ENCODE measurements at regions not wholly inside any gene's neighbourhood (a gene's known extent, or its start where the extent isn't known, plus 50 kb on each side); places are given as distances from the start of the nearest gene placed in this dataset.
"Not testable (repeated sequence)": the region's sequence is repeated elsewhere in the genome, so short reads cannot be mapped to it uniquely, and the experiment has no call there.

DNA sequence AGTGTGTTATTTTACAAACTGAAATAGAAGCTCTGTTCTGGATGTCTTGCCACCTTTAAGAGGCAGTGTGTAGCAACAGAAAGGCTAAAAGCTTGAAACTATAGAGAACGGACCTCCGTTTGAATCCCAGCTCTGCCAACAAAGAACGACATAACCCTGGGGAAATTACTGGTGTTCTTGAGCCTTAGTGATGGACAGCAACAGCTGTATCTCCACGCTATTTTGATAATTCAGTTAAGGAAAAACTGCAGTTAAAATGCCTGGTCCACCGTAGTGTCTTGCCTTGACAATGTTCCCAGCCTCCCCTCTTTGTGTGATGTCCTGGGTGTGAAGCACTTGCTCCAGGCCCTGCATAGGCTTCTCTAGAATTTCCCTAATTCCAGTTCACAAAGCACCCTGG lies 256.8 kb upstream of the HS3ST1 start:
- no peak for DNase-seq (ENCODE audit: low read depth in 2 of 2, low spot score in 1 of 2)

DNA sequence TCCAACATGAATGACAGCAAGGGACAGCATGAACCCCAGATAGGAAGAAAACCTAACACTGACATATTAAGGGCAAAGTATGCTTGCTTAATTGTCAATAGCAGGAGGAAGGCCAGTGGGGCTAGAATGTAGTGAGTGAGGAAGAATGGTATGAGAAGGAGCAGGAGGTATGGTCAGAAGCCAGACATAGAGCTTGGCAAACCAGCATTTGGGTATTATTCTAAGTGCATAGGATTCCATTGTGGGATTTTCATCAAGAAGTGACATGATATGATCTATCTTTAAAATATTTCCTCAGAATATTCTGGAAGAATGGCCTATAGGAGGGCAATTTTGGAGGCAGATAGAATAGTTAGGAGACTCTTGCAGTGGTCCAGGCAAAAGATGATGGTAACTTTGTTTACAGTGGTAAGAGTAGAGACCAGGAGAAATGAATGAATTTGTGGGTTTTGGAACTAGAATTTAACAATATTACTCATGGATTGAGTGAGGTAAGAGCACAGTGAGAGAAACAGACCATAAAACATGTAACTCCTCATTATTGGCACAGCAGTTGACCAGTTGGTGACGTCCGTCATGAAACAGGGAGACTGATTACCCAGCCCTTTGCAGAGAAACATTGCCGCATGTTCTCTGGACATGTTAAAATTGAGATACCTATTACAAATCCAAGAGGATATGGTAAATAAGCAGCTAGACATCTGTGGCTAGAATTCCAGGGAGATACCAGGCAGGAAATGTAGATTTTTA lies 246.5 kb upstream of the HS3ST1 start:
- no peak for DNase-seq (ENCODE audit: low read depth in 2 of 2, low spot score in 1 of 2)

DNA sequence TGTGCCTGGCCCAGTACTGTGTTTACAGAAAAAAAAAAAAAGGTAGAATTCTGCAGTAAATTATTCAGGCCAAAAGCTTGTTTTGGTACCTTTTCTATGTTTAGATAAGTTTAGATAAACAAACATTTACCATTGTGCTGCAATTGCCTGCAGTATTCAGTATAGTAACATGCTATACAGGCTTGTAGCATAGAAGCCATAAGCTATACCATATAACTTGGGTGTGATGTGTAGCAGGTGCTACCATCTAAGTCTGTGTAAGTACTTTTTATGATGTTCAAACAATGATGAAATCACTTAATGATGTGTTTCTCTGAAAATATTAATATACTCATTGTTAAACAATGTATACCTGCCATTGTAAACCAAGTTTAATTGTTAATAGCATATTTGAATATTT lies 241.6 kb upstream of the HS3ST1 start:
- no peak for DNase-seq (ENCODE audit: low read depth in 2 of 2, low spot score in 1 of 2)

DNA sequence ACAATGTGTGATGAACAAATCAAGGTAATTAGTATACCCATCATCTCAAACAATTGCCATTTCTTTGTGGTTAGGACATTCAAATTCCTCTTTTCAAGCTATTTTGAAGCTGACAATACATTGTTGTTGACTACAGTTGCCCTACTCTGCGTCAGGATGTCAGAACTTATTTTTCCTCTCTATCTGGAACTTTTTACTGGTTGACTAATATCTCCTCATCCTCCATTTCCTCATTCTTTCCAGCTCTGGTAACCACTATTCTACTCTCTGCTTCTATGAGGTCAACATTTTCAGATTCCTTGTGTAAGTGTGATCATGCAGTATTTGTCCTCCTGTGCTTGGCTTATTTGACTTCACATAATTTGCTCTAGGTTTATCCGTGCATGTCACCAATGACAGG lies 240.5 kb upstream of the HS3ST1 start:
- DNase-seq (ENCODE audit: low read depth in 2 of 2, low spot score in 1 of 2): no peak

DNA sequence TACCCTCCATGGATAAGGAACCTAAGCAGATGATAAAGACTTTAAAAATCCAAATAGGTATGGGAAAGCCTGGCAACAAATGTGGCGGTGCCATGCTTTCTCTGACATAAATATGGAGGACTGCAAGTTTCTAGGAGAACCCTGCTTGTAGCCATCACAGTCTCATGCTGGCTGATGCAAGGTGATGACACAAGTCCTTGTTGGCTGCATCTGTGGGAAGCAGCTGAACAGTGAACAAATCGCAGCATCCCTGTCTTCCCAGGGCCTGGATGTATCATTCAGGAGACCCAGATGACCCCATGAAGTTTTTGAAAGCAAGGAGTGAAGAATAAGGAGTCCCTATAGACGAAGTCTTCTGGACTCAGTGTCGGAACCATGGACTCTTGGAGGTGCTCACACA lies 234.4 kb upstream of the HS3ST1 start:
- DNase-seq (ENCODE audit: low read depth in 2 of 2, low spot score in 1 of 2): no peak

DNA sequence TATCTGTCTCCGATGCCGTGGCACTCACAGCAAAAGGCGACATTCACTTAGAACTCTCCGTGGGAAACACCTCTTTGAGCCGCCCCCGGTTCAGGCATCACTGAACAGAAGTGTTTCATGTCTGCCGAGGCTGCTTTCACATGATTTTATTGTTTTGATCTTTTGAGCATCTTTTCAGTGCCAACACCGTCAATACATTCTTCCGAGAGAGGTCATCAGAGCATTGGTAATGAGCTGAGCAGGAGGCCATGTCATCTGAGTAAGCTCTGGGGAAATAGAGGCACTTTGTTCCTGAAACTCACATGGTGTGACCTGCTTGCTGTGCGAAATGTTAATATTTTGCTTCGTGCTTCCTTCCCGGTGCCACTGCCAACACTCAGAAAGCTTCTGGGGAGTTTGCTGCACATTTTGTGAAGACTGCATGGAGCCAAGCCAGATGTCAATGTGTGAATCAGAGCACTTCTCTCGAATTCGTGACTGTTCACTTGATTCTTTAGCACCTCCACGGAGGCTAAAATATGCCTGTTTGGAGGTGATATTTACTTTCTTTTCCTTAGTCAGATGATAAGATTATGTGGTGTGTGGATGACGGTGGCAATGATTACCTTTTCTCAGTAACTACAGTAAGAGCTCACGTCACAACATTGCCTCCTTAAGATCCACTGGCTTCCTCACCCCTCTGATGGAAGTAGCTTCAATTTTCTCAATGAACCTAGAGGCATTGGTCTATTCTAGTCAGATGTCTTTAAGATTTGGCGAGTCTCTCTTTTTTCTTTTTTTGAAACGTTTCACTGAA lies 222.3 kb upstream of the HS3ST1 start:
- DNase-seq (ENCODE audit: low read depth in 2 of 2, low spot score in 1 of 2): no peak

DNA sequence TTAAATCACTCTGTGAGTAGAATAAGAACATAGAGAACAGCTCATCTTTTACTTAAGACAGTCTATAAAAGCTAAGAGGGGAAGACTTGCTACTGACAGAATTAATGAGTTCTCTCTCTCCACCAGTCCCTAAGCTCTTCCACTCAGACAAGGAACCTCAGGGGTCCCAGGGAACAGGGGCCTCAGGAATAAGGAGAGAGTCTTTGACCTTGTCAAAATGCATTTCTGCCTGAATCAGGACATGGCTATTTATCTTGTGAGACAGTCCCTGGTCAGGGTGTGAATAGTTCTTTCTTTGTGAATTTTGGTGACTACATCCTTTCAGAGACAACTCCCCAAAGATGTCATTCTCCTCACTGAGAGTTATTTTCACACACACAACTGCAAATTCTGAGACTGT lies 218.7 kb upstream of the HS3ST1 start:
- DNase-seq (ENCODE audit: low read depth in 2 of 2, low spot score in 1 of 2): no peak

DNA sequence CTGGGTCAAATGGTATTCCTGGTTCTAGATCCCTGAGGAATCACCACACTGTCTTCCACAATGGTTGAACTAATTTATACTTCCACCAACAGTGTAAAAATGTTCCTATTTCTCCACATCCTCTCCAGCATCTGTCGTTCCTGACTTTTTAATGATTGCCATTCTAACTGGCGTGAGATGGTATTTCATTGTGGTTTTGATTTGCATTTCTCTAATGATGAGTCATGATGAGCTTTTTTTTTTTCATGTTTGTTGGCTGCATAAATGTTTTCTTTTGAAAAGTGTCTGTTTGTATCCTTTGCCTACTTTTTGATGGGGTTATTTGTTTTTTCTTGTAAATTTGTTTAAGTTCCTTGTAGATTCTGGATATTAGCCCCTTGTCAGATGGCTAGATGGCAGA lies 214.4 kb upstream of the HS3ST1 start:
- DNase-seq (ENCODE audit: low read depth in 2 of 2, low spot score in 1 of 2): not testable (repeated sequence)

DNA sequence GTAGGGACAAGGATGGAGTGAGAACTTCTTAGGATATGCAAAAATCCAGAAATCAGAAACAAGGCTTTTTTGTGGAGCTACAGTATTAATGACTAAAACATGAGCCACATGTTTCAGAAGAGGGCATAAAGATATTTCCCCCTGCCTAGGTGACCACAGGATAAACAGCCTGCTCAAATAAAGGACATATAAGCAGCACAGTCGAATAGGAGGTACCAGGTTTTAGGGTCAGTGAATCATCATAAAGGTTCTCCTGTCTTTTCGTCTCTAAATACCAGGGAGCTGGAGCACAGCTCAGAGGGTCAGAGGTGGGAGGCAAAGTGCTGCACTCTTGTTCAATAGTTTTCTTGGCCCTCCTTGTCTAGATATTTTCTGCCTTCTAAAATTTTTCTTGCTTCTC lies 211.9 kb upstream of the HS3ST1 start:
- no peak for DNase-seq (ENCODE audit: low read depth in 2 of 2, low spot score in 1 of 2)

DNA sequence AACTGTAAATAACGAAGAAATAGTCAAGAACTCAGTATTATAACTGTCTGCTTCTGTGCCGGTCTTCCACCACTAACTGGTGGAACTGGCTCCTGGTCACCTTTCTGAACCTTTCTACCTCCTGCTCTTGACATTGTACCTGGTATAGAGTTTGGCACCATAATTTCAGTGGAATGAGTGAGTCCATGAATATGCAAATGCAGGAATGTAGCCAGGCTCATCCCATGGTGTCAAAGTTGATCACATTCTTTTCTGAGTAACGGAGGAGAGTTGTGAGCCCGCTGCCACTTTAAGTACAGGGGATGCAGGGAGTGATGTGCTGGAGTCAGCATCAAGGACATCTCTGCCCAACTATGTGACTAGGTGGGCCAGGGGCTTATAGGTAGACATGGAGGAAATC lies 207.9 kb upstream of the HS3ST1 start:
- DNase-seq (ENCODE audit: low read depth in 2 of 2, low spot score in 1 of 2): no peak

DNA sequence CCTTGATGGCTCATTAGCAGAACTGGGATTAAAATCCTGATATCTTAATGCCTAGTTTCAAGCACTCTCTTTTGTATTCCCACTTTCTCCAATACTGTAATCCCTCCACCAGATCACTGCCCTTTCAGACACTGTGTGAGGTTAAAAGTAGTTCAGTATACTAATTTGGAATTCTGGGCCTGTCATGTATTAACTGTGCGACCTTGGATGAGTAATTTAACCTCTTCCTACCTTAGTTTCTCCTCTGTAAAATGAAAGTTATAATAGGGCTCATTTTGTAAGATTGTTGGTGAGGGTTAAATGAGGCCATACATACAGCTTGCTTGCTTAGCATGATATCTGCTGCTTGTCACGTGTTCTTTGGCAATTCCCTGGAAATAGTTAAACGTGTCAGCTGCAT lies 207.3 kb upstream of the HS3ST1 start:
- no peak for DNase-seq (ENCODE audit: low read depth in 2 of 2, low spot score in 1 of 2)

DNA sequence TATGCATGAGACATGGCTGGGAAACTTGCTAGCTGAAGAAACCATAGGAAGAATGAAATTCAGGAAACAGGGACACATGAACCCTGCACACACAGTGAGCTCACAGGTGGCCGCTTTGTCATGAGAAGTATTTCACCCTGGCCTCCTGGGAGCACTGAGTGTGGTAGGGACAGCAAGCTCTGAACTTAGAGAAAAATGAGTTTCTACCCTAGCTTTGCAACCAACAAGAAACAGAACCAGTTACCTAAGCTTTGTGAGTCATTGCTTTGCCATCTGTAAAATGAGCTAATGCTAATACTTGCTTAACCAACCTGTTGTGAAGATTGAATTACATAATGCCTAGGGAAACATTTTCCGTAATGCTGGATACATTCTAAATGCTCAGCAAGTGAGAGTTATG lies 206.6 kb upstream of the HS3ST1 start:
- DNase-seq (ENCODE audit: low read depth in 2 of 2, low spot score in 1 of 2): no peak

DNA sequence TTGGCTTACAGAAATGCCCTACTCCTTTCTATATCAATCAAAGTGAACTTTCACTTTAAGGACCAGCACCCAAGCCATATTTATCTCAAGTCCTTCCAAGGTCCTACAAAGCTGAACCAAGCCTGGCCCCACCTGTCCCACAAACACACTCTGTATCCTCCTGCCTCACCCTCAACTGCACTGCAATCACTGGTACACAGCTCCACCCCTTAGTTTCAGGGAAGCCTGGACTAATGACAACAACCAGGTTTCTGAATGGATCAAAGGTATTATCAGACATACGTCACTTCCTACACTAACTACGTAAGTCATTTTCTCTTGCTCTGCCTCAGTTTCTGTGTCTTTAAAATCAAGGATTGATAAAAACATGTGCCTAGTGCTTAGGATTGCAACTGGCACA lies 205.6 kb upstream of the HS3ST1 start:
- DNase-seq (ENCODE audit: low read depth in 2 of 2, low spot score in 1 of 2): no peak

DNA sequence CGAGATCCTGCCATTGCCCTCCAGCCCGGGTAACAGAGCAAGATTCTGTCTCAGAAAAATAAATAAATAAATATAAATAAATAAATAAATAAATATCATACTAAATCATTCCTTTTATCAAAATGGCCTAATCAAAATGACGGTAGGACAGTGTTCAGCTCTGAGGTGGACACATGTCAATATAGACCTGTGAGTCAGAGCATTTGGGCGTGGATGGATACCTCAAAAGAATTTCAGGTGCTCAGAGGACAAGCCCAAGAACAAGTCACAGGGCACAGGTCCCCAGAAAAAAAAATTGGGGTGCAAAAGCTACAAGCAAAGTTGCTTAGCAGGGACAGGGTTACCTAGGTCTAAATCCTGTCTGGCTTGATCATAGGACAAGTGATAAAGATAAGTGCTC lies 204.7 kb upstream of the HS3ST1 start:
- DNase-seq (ENCODE audit: low read depth in 2 of 2, low spot score in 1 of 2): no peak

DNA sequence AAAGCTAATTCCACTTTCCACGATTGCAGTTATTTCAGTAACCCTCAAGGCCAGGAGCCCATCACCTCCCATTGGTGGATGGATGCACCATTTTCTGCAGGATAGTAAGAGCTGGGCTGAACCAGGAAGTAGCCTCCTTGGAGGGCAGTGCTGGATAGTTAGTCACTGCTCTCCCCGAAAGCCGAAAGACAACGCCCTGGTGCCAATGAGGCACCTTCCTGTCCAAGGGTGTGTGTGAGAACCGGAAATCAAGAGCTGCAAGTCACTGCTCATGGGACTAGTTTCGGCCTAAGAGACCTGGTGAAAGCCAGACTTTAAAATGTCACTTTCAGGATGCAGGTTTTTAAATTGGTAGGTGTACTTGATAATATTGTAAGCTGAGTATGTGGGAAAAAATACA lies 203.8 kb upstream of the HS3ST1 start:
- no peak for DNase-seq (ENCODE audit: low read depth in 2 of 2, low spot score in 1 of 2)

DNA sequence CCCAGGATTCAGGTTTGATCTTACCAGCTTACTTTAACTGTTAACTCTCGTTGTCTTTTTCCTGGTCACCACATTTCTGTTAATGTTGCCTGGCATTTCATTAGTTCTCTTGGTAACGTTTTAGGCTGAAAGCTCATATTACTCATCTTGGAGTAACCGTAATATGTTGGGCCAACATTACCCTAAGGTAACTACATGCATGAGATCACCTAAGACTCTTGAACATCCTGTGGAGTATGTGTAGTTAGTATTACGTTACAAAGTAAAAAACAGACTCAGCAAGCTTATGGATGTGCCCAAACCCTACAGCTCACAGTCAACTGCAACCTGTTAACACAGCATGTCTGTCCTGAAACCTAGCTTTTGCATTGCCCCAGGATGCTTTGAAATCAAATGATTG lies 203.3 kb upstream of the HS3ST1 start:
- DNase-seq (ENCODE audit: low read depth in 2 of 2, low spot score in 1 of 2): no peak

DNA sequence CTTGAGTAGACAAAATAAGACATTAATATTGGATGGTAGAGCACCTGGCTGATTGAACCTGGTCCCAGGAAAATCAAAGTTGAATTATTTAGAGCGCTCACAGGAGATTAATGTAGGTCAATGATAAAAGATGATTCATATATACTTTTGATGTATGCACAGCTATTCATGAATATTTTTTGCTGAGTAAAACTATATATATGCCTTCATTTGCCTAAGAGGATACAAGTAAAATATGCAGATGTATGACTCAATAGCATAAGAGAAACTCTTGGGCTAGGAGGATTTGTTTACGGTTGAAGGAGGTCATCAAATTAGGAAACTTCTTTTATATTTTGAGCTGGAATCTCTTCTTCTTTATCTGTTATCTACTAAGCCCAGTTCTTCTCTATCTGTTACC lies 202.7 kb upstream of the HS3ST1 start:
- no peak for DNase-seq (ENCODE audit: low read depth in 2 of 2, low spot score in 1 of 2)

DNA sequence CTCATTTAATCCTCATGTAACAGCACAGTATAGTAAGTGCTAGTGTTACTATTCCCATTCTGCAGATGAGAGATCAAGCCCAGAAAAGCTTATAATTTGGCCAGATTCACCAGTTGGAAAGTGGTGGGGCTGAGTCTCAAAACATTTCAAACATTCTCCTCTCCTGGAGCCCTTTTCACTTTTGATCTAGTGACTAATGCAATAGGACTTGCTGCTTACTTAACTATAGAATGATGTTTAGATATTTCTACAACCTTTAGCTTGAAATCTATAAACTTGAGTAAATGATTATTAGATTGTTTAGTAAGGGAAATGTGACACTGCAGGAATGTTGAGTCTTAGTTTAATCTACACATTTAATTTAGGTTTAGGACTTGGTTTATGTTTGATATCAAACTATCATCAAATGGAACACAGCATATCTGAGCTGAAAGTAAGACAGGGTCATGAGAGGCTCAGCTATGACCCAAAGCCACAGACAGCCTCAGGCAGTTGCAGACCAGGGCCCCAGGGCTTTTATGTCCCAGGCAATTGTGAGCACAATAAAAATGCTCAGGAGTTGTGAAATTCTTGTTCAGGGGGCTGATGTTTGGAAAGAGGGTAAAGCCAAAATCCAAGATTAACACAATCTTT lies 199.5 kb upstream of the HS3ST1 start:
- DNase-seq (ENCODE audit: low read depth in 2 of 2, low spot score in 1 of 2): no peak

DNA sequence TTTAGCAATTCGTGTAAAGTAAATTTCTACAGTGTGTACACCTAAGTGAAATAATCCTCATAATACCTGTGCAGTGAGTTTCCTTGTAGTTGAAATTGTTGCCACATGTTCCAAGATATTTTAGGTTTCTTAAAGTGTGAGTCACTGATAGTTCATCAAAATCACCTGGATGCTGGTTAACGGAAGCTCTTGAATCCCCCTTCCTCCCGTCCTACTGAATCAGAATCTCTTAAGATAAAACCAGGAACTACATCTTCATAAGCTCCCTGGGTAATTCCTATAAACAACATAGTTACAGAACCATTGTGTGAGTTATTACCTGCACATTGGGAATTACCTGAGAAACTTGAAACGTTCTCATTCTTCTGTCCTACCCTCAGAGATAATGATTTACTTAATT lies 197.4 kb upstream of the HS3ST1 start:
- DNase-seq (ENCODE audit: low read depth in 2 of 2, low spot score in 1 of 2): no peak

DNA sequence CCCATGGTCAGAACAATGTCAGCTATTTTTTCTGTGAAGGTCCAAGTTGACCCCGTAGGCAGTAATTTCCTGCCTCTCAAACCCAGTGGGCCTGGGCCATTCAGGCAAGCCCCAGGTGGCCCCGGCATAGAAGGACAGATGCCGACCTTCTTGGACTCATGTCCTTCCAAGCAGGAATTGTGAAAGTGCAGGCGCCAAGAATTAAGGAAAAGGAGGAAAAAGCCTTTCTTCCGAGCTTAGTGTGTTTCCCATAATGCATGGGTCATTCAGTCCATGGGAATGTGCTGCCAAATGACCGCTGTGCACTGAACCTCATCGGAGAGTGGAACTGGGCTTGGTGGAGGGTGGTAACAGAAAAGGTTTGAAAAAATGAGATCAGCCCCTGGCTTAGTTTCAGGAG lies 196.5 kb upstream of the HS3ST1 start:
- DNase-seq (ENCODE audit: low read depth in 2 of 2, low spot score in 1 of 2): no peak

DNA sequence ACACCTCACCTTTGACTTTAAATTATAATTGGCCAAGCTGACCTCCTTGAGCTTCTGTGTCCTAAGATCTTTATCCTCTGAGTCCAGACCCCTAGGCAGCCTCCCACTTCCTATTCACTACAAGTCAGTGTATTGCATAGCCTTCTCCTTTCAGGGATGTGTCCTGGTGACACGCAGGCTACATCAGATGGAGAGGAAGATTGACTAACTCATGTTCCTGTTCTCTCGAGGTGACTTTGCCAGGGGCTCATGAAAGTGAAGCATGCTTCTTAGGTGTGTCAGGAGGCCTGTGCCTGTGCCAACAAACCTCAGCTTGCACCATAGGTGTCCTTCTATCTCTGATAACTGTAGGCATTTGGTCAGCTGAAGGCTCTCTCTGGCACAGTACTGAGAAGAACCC lies 195.7 kb upstream of the HS3ST1 start:
- DNase-seq (ENCODE audit: low read depth in 2 of 2, low spot score in 1 of 2): no peak

DNA sequence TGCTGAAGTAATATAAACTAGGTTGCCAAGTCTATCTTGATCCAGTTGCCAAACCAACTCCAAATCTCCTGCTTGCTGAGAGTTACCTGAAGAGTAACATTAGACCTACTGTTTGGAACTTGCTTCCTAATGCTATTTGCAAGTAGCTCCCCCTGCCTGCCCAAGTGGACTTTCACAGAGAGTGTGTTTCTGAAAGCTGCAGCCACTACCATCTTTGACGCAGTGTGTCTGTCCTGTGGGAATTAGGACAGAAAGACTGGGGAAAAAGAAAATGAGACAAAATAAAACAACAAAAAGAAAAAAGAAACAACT lies 195.0 kb upstream of the HS3ST1 start:
- DNase-seq (ENCODE audit: low read depth in 2 of 2, low spot score in 1 of 2): no peak

All from stimulated activated CD8-positive, alpha-beta memory T cell treated with anti-CD3 and anti-CD28 coated beads, Interleukin-4, amount 100 ng/mL, for 4 hours (primary cell).